ENCODE measurements at regions not wholly inside any gene's neighbourhood (a gene's known extent, or its start where the extent isn't known, plus 50 kb on each side); places are given as distances from the start of the nearest gene placed in this dataset.

DNA sequence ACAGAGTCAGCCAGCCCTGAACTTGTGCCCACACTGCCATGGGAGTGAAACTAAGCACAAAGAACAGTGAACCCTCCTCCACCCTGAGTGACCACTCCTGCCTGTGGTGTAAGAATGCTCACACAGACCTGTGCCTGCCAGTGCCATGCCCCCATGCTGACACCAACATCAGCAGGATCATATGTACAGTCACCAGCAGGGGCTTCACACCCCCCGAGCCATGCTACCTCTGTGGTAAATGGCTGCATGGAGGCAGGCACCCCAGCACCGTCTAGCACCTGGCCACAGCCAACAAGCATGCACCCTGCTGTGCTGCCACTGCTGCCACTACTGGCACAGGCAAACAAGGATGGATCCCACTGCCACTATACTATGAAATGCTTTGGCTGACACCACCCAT, 344.4 kb upstream of the CCDC196 start:
- TF ChIP-seq POLR2A (IDR thresholded peaks at IDR 0.05; ENCODE audit: low read length): no peak
- TF ChIP-seq GATA1 (IDR thresholded peaks at IDR 0.05; ENCODE audit: low read depth, low read length): no peak

All from erythroblast (primary cell).